NCI-H524 treated with DMSO at 0.1 percent for 48 hours (cell line): ENCODE measurements at regions not wholly inside any gene's neighbourhood (a gene's known extent, or its start where the extent isn't known, plus 50 kb on each side); places are given as distances from the start of the nearest gene placed in this dataset.

Experiments used
- DNase-seq: peaks from one replicate; lab custom pipeline; 2025; lab: John Stamatoyannopoulos, UW

DNA sequence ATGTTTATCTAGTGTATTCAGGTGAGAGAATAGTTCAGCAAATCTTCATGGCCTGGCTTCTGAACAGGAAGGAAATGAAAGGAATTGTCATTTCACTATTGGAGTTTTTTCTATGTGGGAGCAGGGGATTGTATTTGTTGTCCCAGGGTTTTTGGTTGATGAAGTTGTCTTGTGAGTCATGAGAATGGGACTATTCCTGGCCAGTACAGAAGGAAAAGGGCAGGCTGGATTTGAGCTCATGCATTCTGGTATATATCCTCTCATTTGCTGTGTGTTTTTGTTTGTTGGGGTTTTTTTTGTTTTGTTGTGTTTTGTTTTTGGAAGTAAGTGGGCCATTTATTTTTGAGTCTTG lies 101.2 kb upstream of the MKLN1 start:
- DNase-seq = no peak

DNA sequence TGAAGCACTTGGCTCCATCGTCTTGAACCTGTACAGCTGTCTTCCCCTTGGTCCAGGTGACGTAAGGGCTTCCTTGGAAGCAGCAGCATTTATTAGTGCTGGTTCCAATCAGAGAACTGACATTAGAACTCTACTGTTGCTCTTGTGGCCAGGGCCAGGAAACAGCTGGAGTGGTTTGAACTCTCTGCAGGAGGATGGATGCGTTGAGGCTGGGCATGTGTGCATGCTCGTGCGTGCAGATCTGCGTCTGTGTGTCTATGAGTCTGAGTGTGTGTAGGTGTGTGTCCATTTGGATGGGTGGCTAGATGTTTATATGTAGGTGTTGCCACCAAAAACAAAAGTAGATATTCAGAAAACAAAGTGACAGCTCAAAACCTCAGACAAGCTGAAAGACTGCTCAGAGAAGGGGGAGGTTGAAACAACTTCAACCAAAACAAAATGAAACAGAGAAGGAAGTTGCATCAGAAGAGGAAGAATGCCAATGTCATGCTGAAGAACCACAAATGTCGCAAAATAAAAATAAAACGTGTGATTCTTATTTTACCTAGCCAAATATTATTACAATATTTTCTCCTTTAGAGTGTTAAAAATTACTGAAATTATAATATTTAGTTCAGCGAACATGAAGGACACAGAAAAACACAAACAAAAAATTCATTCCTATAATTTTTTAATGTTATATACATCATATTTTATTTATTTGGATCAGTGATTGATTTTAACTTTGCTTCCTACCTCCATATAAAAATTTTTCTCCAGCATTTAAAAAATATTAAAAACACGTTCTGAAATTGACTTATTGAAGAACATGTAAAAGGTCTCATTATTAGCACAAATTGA lies 96.1 kb upstream of the MKLN1 start:
- DNase-seq = no peak

DNA sequence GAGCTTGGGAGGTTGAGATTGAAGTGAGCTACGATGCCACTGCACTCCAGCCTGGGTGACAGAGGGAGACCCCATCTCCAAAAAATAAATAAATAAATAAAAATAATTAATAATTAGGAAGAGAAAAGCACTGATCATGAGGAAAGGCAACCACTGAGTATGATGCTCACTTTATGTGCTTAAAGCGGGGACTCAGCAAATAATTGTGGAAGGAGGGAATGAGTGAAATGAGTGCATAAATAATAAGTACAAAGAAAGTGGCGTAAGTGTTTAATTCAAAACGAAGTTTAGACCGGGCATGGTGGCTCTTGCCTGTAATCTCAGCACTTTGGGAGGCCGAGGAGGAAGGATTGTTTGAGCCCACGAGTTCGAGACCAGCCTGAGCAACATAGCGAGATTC lies 94.9 kb upstream of the MKLN1 start:
- no peak for DNase-seq

DNA sequence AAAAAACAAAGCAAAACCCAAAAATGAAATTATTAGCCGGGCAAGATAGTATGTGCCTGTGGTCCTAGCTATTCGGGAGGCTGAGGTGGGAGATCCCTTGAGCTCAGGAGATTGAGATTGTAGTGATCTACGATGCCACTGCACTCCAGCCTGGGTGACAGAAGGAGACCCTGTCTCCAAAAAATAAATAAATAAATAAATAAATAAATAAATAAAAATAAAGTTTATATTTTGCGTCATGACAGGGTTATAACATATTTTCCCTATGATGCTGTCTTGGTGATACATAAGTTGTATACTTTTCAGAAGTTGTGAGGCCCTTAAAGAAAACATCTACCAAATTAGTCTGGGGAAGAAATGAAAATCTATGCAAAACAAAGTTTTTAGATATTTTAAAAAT lies 94.5 kb upstream of the MKLN1 start:
- no peak for DNase-seq

DNA sequence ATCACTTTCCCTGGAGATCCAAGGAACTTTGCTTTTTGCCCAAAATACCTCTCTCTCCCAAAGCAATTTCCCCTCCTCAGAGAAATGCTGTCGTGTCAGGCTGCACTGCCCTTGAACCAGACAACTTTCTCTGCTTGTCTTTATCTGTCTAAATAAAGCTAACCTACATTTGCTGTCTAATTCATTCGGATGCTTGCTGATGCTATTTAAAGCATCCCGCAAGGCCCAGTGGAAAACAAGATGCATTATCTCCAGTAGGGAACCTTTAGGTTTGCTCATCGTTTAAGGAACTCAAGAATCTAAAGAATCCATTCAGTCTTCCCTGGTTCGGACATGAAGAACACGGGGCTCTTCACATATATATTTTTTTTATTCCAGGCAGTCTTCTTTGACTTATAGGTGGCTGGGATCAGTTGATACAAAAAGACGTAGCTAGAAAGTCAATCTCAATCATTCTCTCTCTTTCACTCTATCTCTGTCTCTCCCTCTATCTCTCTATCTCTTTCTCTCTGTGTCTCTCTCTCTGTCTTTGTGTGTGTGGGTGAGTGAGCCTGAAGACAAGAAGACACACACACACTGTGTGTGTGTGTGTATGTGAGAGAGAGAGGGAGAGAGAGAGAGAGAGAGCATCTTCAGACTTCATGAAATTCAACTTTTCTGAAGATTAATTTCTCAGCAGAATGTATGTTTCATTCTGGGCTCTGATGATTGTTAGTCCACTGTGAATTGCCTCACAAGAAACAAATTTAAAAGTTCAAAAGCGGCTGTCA lies 92.8 kb upstream of the MKLN1 start:
- DNase-seq = no peak

DNA sequence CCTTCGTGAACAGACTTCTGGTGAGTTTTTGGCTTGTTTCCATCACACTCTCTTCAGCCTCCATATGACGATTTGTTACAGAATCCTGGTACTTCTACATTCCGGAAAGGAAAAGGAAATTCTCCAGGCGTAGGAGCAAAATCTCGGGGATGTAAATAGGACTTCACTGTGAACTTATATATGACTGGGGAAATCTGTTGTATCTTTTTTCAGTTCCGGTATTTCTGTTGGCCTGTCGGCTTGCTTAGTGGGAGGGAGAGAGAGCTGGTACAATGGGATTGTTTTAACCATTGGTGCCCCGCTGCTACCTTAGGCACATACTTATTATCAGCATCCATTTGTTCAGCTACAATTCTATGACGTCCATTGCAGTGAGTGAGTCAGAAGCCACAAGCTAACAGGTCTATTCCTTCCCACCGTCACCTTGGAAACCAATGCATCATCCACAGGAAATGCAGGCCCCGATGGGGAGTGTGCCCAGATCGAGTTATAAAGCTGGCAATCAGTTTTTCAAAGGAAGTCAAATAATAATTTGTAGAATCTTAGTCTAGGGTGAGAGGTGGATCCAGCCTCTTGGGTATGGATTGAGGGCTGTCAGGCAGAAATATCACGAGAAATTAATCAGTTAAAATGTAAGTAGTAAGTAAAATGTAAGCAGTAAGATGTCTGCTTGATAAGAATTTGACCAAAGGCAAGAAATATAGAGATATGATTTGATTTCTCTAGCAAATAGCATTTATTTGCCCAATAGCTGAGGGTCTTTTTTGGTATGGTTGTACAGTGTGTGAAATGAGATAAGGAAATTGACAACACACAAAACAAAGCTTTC lies 92.0 kb upstream of the MKLN1 start:
- DNase-seq = no peak

DNA sequence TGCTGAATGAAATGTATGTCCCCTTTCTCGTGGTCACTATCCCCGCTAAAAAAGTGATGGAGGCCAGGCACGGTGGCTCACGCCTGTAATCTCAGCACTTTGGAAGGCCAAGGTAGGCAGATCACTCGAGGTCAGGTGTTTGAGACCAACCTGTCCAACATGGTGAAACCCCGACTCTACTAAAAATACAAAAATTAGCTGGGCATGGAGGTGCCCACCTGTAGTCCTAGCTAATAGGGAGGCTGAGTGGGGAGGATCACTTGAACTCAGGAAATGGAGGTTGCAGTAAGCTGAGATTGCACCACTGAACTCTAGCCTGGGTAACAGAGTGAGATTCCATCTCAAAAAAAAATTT lies 91.4 kb upstream of the MKLN1 start:
- DNase-seq = no peak

DNA sequence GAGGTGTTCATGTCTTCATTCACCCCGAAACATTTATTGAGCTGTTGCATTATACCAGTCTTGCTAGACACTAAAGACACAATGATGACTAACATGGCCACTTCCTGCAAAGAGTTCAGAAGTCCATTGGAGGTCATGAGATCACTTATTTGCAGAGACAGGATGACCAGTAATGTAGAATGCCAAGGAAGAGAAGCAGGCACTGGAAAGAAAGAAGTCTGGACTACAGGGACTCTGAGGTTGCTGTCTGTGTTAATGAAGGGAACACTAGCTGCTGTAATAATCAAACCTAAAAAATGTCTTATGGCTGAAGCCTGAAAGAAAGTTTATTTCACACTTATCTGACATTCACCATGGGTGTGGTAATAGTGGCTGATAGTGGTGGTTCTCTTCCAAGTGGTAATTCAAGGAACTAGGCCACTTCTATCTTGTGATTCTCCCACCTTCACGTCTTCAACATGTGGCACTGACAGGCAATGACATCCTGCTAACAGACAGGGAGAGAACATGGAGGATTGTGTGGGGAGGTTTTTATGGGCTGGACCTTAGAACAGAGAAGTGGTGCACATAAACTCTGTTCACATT lies 89.2 kb upstream of the MKLN1 start:
- DNase-seq = no peak

DNA sequence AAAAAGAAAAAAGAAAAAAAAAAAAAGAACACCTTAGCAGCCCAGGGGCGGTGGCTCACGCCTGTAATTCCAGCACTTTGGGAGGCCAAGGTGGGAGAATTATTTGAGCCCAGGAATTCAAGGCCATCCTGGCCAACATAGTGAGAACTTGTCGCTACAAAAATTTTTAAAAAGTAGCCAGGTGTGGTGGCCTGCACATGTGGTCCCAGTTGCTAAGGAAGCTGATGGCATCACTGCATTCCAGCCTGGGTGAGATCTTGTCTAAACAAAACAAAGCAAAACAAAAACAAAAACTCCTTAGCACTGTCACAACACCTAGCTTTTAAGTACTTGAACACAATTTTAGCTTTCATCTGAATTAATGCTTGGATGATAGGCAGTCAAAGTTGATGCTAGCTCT lies 86.3 kb upstream of the MKLN1 start:
- no peak for DNase-seq

DNA sequence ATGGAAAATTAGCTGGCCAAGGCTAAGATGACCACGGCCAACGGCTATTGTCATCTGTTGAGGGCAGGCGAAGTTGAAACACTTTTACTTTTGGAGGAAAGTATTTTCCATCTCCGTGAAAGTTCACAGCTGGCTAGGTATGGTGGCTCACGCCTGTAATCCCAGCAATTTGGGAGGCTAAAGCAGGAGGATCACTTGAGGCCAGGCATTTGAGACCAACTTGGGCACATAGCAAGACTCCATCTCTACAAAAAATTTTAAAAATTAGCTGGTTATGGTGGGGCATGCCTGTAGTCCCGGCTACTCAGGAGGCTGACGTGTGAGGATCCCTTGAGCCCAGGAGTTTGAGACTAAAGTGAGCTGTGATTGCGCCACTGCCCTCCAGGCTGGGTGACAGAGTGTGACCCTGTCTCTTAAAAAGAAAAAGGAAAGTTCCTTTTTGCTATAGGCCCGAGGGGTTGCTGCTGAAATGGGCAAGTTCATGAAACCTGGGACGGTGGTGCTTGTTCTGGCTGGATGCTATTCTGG lies 85.5 kb upstream of the MKLN1 start:
- no peak for DNase-seq

DNA sequence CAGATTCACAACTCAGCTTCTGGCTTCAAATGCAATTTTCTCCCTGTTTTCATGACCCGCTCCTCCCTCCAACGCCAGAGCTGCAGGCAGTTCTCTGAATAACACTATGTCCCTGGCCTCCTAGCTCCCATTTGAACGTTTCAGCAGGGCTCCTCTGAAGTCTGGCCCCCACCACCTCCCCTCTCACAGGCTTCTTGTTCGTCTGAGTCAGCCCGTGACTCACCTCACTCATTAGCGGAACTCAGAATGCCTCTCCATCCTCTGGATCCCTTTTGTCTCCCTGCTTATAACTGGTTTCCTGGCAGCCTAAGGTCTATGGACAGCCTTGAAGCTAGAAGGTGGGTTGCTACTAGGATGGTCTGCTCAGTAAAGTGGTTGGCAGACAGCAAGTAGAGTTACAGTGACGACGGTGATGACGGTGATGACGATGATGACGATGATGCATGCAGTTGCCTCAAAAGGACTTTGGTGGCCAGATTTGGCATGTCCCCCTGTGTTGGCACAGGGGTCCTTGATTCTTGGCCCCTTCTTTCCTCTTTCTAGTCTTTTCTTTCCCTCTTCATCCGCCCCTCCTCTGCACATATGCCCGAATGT lies 83.3 kb upstream of the MKLN1 start:
- no peak for DNase-seq

DNA sequence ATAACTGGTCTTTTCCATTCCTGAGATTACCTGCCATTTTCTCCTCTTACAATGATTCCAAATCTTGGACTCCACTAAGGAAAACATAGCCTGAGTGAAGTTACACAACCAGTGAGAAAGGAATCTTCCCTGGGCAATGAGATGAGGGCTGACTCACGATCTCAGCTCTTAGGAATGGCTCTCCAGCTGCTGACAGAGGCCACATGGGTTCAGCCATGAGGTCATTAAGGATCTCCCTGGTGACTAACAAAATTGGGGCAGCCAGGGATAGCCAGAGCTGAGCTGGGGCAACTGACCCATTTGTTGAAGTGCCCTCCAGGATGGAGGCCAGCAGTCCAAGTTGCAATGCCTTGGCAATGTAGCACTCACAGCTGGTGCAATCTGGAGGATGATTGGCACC lies 78.7 kb upstream of the MKLN1 start:
- no peak for DNase-seq

DNA sequence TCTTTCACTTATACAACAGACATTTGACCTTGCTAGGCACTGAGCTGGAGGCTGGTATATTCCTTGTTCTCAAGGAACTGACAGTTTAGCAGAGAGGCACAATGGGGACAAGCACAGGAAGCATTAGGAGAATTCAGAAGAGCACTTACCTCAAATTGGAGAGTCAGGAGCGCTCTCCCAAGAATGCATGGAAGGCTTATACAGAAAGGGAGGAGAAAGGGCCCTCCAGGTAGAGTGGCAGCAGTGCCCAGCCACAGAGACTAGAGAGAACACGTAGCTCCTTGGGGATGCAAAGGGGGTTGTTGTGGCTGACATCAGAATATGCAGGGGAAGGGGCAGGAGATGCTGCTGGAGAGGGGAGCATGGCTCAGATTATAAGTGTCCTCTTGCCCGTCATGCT lies 78.2 kb upstream of the MKLN1 start:
- no peak for DNase-seq

DNA sequence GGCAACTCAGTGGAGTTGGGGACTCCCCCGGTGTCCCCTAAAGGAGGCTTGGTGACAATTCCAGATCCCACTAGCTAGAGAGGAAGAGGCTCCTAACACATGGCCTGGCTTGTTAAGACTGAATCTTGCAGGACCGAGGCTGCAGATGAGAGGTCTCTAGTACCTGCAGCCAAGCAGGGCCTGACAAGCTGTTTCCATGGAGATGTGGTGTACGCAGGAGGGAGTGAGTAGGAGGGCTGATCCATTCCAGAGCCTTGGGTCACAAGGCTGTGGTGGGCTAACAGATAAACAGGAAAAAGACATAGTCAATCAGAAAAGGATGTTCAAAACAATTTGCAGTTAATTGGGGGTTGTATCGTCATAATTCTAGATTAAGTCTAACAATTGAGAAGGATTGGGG lies 77.3 kb upstream of the MKLN1 start:
- DNase-seq = no peak

DNA sequence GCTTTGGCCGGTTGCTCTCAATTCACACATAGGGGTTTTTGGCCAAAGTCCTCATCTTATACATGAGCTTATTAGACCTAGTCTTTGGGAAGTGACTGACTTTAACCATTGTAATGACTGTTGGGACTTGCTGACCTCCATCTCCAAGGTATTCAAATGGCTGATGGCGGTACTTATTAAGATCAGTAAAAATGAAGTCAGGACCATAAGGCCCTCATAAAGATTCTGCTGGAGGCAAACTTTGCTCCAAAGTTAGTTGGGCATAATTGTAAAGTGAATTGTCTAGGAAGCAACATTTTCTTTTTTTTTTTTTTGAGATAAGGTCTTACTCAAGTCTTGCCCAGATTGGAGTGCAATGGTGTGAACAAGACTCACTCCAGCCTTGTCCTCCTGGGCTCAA lies 76.3 kb upstream of the MKLN1 start:
- DNase-seq = no peak

DNA sequence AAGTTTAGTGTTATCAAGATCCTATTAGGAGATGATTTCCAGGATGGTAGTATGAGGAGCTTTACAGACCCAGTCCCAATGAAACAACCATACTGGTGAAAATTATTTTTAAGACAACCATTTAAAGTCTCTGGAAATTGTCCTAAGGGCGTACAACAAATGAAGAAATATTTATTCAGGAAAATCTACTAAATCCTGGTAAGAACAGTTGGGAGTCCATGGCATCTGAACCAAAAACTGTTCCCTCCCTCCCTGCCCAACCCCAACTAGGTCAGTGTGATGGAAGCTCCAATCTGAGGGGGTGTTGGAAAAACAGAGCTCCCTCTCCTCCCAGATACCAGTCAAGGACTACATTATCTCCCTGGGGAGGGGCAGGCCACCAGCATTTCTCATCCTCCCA lies 74.7 kb upstream of the MKLN1 start:
- no peak for DNase-seq

DNA sequence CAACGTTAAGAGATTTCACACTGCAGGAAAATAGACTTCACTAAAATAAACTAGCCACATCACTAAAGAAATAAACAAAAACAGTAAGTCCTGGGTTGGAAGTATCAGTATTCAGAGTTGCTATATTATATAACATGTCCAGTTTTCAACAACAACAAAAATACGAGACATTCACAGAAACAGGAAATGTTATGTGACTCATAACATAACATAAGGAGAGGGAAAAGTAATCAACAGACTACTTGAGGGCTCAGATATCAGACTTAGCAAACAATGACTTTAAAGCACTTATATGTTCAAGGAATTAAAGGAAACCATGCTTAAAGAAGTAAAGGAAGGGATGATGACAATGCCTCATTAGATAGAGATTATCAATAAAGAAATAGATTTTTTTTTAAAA lies 73.5 kb upstream of the MKLN1 start:
- DNase-seq = no peak

DNA sequence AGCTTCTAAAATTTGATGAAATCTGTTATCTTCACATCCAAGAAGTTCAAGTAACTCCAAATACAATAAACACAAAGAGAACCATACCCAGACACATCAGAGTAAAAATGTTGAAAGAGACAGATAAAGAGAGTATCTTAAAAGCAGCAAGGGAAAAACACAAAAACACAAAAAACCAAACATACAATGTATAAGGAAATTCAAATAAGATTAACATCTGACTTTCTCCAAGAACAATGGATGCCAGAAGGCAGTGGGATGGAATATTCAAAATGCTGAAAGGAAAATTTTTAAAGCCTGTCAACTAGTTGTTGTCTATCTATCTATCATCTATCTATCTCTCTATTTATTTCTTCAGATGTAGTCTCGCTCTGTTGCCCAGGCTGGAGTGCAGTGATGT lies 72.4 kb upstream of the MKLN1 start:
- no peak for DNase-seq

DNA sequence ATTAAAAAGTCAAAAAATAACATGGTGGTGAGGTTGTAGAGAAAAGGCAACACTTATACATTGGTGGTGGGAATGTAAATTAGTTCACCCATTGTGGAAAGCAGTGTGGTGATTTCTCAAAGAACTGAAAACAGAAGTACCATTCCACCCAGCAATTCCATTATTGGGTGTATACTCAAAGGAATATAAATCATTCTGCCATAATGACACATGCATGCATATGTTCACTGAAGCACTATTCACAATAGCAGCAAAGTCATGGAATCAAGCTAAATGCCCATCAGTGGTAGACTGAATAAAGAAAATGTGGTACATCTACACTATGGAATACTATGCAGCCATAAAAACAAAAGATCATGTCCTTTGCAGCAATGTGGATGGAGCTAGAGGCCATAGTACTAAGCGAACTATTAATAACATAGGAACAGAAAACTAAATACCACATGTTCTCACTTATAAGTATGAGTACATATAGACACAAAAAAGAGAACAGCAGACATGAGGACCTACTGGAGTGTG lies 66.1 kb upstream of the MKLN1 start:
- no peak for DNase-seq

DNA sequence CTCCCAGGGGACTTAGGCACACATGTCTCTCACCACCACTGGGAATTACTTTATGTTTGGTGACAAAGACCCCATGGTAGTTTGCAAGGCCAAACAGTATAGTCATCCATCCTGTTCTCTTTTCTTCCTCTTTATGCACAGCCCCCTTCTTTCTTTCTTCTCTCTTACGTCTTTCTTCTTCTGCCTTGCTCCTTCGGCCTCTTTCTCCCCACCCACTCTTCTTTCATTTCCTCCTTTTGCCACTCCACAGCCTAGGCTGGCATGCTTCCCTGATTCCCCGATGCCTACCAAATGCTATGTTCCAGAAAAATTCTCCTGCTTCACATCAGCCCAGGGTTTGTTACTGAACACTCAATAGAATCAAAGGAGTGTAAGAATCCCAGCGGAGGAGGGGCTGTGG lies 62.4 kb upstream of the MKLN1 start:
- DNase-seq = no peak

DNA sequence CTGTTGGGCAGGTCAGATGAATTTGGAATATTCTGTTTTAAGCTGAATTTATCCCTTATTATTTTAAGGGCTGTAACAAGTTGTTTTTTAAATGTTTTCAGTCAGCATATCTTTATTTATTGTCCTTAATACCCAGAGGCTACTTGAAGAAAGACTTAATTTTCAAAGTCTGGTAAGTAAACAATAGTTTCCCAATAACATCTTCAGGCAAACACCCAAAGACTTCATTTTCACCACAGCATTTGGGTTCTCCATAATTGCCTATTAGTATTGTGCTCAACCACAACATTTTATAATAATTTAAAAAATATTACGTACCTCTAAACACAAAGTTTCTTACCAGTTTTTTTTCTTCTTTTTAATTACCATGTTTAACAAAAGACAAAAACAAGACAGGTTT lies 60.0 kb upstream of the MKLN1 start:
- no peak for DNase-seq

DNA sequence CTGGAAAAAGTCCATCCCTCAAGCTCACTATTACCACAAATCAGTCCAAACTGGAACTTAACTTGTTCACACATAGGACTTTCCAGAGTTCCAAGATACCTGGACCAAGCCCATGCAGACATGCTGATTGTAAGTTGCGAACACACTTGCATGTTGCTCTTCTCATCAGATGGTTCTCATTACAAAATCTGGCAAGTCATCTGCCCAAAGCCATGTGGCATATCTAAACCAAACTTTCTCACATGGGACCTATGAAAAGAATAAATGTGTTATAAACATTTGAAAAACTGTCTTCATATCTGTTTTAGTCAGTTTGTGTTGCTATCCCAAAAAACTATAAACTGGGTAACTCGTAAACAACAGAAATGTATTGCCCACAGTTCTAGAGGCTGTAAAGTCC lies 58.8 kb upstream of the MKLN1 start:
- DNase-seq = no peak
